Stomach (tissue), 8 donors: ENCODE measurements at regions not wholly inside any gene's neighbourhood (a gene's known extent, or its start where the extent isn't known, plus 50 kb on each side); places are given as distances from the start of the nearest gene placed in this dataset.

Experiments used
- DNase-seq, 2 donors: peaks; one replicate each; pipeline versions ENCODE4 v3.0.0 to v3.0.0-alpha.2; 2013 to 2019
- H3K27ac ChIP-seq, 5 donors: fragments of 200-600 bp in 4 of 5; sonication (generic) in 4 of 5; one replicate each; pipeline ENCODE4 v1.5.1; 2013 to 2019; ENCODE audit warnings: mild to moderate bottlenecking in 1 of 5, moderate library complexity in 1 of 5
- H3K27me3 ChIP-seq, 3 donors: fragments of 200-600 bp; sonication (generic); one replicate each; pipeline ENCODE4 v1.5.1; 2017 to 2019; ENCODE audit warnings: mixed run types in 1 of 3
- H3K36me3 ChIP-seq, 4 donors: fragments of 200-600 bp; sonication (generic); 1 replicate in 3 of 4; 2 replicates in 1 of 4; pipeline ENCODE4 v1.5.1; 2016 to 2019
- H3K4me1 ChIP-seq, 4 donors: fragments of 200-600 bp; sonication (generic); one replicate each; pipeline ENCODE4 v1.5.1; 2016 to 2019
- H3K4me3 ChIP-seq, 4 donors: fragments of 200-600 bp; sonication (generic) in 3 of 4; one replicate each; pipeline ENCODE4 v1.5.1; 2016 to 2019; ENCODE audit warnings: mild to moderate bottlenecking in 1 of 4
- H3K9me3 ChIP-seq, 4 donors: fragments of 200-600 bp; sonication (generic); one replicate each; pipeline ENCODE4 v1.5.1; 2016 to 2019
- CTCF ChIP-seq, 7 experiments: fragments of 450-650 bp in 4 of 7; fragments of 200-600 bp in 3 of 7; sonication (generic) in 3 of 7; IDR thresholded peaks; one replicate each; pipeline ENCODE4 v1.5.1; 2016 to 2019; ENCODE audit warnings: antibody characterized with exemption in 7 of 7, control low read depth in 2 of 7, mild to moderate bottlenecking in 1 of 7
- EP300 ChIP-seq: sonication (generic); formaldehyde crosslinking; IDR thresholded peaks from one replicate; pipeline ENCODE4 v1.6.1; 2017; ENCODE audit warnings: antibody characterized with exemption
- POLR2A ChIP-seq, 4 donors: fragments of 450-650 bp; IDR thresholded peaks; one replicate each; pipeline ENCODE4 v1.6.1; 2016; ENCODE audit warnings: antibody characterized with exemption in 4 of 4, control low read depth in 2 of 4, mild to moderate bottlenecking in 1 of 4, moderate library complexity in 1 of 4
- POLR2AphosphoS5 ChIP-seq, 3 donors: sonication (generic); formaldehyde crosslinking; IDR thresholded peaks; one replicate each; pipeline ENCODE4 v1.6.1; 2016; ENCODE audit warnings: antibody characterized with exemption in 3 of 3
- WGBS, 5 donors: extraction: QIAGEN DNeasy Blood & Tissue Kit in 3 of 5; methylation state at CpG; one replicate each; pipeline versions ENCODE4 v1.1.5 to v1.1.7; 2013 to 2018; 5-methylcytosine and 5-hydroxymethylcytosine counted together
- intact Hi-C: fragments of 100-400 bp; cut with DNase I; formaldehyde crosslinking; loops from one replicate; pipeline ENCODE4 v1.15.1; 2023; ENCODE audit warnings: low total_unique reads
- donor health status: healthy with polysubstance abuse.
- donor health status: Bipolar disorder and iron deficiency.
- donor health status: healthy.

DNA sequence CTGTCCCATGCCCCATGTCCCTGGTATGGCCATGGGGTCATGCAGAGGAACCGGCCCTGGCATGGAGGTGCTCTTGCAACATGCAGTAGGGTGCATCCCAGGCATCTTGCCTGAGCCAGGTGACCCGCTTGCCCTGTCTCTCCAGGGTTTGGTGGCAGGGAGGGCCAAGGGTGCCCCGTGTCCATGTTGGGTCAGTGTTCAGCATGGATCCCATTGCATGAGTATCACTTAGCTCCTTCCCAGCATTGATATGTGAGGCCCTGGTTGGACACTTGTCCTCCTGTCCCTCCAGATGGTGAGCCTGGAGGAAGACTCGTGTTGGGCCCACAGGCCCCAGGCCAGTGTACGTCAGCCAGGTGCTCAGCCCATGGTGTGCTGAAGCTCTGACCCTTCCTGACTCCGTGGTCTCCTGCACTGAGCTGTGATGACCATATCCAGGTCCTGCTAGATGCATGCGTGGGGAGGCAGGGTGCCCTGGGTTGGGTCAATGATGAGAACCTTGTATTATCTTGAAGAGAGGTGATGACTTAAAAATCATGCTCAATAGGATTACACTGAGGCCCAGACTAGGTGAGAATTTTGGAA is 205.0 kb downstream of the UBE3A start:
- no peak overlapping the region for H3K4me3 ChIP-seq
- no peaks in the 10 kb centered on the region for H3K4me1 ChIP-seq
- no peaks in the 10 kb centered on the region for H3K36me3 ChIP-seq
- no peak for DNase-seq
- no peaks in the 10 kb centered on the region for H3K27me3 ChIP-seq
- 69 to 78% (median 75%) methylated on average over 6 to 7 of the region's 7 CpGs for WGBS, 5 donors
- intact Hi-C loops, result no loop called here
- H3K27ac ChIP-seq, result no peak overlapping the region
- TF ChIP-seq EP300 (no peak), CTCF (IDR thresholded peaks at IDR 0.05) (no peak), POLR2AphosphoS5 (IDR thresholded peaks at IDR 0.05) (no peak), POLR2A (IDR thresholded peaks at IDR 0.05) (no peak)
- peaks cover 0 to 99% (median 78%) of the 10 kb centered on the region in 4 donors for H3K9me3 ChIP-seq

GRCh38 chr15:25234831-25235230 is 204.0 kb downstream of the UBE3A start:
- H3K27me3 ChIP-seq, result no peaks in the 10 kb centered on the region
- TF ChIP-seq EP300, result no peak
- no peak for TF ChIP-seq POLR2AphosphoS5 (IDR thresholded peaks at IDR 0.05)
- TF ChIP-seq POLR2A (IDR thresholded peaks at IDR 0.05), result no peak
- no peak for TF ChIP-seq CTCF (IDR thresholded peaks at IDR 0.05)
- H3K4me1 ChIP-seq, result no peaks in the 10 kb centered on the region
- DNase-seq, result no peak
- 73 to 88% (median 75%) methylated on average over 2 to 9 of the region's 9 CpGs for WGBS, 5 donors
- intact Hi-C loops, result no loop called here
- H3K27ac ChIP-seq, result no peak overlapping the region
- no peaks in the 10 kb centered on the region for H3K36me3 ChIP-seq
- peaks cover 0 to 98% (median 80%) of the 10 kb centered on the region in 4 donors for H3K9me3 ChIP-seq
- H3K4me3 ChIP-seq, result no peak overlapping the region

DNA sequence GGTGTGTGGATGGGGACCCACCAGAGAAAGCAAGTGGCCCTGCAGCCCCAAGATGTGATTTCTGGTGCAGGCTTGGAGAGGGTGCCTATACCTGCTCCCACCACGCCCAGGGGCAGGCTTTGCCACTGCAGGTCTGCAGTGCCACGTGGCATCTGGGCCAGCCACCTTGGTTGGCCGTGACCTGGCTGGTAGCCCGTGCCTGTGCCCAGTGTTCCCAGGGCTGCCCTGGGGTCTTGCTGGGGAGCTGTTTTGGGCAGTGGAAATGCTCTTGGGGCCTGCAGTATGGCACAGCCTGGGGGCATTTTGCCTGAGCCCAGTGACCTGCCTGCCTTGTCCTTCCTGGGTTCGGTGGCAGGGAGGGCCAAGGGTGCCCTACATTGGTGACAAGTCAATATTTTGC is 203.4 kb downstream of the UBE3A start:
- peaks cover 0 to 98% (median 79%) of the 10 kb centered on the region in 4 donors for H3K9me3 ChIP-seq
- no peaks in the 10 kb centered on the region for H3K36me3 ChIP-seq
- intact Hi-C loops, result no loop called here
- H3K4me3 ChIP-seq, result no peak overlapping the region
- whole genome bisulfite sequencing, 5 donors, result 61 to 93% (median 67%) methylated on average over 3 to 5 of the region's 5 CpGs; no CpG with 5 or more reads in 1 of the 5 donors
- TF ChIP-seq CTCF (IDR thresholded peaks at IDR 0.05), result no peak
- no peak for TF ChIP-seq EP300
- TF ChIP-seq POLR2A (IDR thresholded peaks at IDR 0.05), result no peak
- no peak for TF ChIP-seq POLR2AphosphoS5 (IDR thresholded peaks at IDR 0.05)
- H3K27ac ChIP-seq, result no peak overlapping the region
- H3K27me3 ChIP-seq, result no peaks in the 10 kb centered on the region
- H3K4me1 ChIP-seq, result no peaks in the 10 kb centered on the region
- no peak for DNase-seq

DNA sequence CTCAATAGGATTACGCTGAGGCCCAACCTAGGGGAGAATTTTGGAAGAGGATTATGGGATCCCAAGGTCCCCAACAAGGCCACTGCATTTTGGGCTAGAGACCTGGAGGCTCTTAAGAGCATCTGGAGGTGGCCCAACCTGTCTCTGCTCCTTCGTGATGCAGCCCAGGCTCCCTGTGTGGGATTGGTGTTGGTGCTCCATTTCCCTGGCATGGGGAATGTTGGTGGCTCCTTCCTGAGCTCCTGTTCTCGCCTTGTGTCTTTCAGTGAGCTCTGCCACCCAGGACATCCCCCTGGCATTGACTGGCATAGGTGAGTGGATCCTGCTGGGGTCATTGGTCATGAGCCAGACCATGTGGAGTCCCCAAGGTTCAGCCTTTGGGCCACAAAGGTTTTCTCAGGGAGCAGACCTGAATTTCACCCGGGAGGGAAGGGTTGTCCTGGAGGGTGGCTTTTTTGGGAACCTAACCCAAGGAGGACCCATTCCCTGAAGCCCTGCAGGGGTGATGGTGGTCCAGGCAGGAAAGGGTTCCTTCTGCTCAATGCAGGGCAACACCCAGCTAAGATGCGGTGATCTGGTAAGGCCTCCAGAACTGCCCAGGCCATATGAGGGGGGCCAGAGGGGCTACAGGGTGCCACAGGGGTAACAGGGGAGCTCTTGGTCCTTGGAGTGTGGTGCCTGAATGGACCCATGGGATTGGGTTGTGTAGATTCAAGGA is 202.5 kb downstream of the UBE3A start:
- H3K4me1 ChIP-seq, result no peaks in the 10 kb centered on the region
- H3K27me3 ChIP-seq, result no peaks in the 10 kb centered on the region
- H3K4me3 ChIP-seq, result no peak overlapping the region
- H3K27ac ChIP-seq, result no peak overlapping the region
- WGBS, 5 donors, result 56 to 82% (median 75%) methylated on average over 4 to 5 of the region's 5 CpGs
- H3K36me3 ChIP-seq, result no peaks in the 10 kb centered on the region
- no peak for DNase-seq
- peaks cover 0 to 99% (median 74%) of the 10 kb centered on the region in 4 donors for H3K9me3 ChIP-seq
- TF ChIP-seq POLR2AphosphoS5 (IDR thresholded peaks at IDR 0.05), result no peak
- TF ChIP-seq CTCF (IDR thresholded peaks at IDR 0.05), result no peak
- TF ChIP-seq EP300, result no peak
- TF ChIP-seq POLR2A (IDR thresholded peaks at IDR 0.05), result no peak
- intact Hi-C loops, result no loop called here
